ENCODE measurements at regions not wholly inside any gene's neighbourhood (a gene's known extent, or its start where the extent isn't known, plus 50 kb on each side); places are given as distances from the start of the nearest gene placed in this dataset.

- intact Hi-C loops (cut with DNase I) = no loop called here
- Histone ChIP-seq H3K9me3 (peaks cover 0 to 27% (median 0%) of the 10 kb centered on the region in 11 donors), H3K4me1 (no peaks in the 10 kb centered on the region), H3K27ac (no peak overlapping the region), H3K27me3 (no peaks in the 10 kb centered on the region), H3K4me3 (no peak overlapping the region), H3K36me3 (no peaks in the 10 kb centered on the region)
- WGBS, 2 donors = 88 to 93% methylated on average over 3 of the region's 3 CpGs
- TF ChIP-seq CTCF (IDR thresholded peaks at IDR 0.05) = no peak
- ATAC-seq (no peak), DNase-seq (no peak)
Observed at GRCh38 chr4:32503241-32503640, 1783.1 kb downstream of the PCDH7 start.

GRCh38 chr4:32506067-32506466 lies 1785.9 kb downstream of the PCDH7 start:
- Histone ChIP-seq H3K27me3 (no peaks in the 10 kb centered on the region), H3K9me3 (peaks cover 0 to 22% (median 0%) of the 10 kb centered on the region in 11 donors), H3K27ac (no peak overlapping the region), H3K4me1 (no peaks in the 10 kb centered on the region), H3K36me3 (no peaks in the 10 kb centered on the region), H3K4me3 (no peak overlapping the region)
- WGBS, 2 donors = 78 to 83% methylated on average over 2 of the region's 2 CpGs
- TF ChIP-seq CTCF (IDR thresholded peaks at IDR 0.05) = no peak
- intact Hi-C loops (cut with DNase I) = no loop called here
- DNase-seq (no peak), ATAC-seq (no peak)

GRCh38 chr4:32519060-32519459 lies 1798.9 kb downstream of the PCDH7 start:
- intact Hi-C loops (cut with DNase I) = no loop called here
- Histone ChIP-seq H3K9me3 (peaks cover 0 to 12% (median 0%) of the 10 kb centered on the region in 11 donors), H3K36me3 (no peaks in the 10 kb centered on the region), H3K27ac (no peak overlapping the region), H3K4me3 (no peak overlapping the region), H3K4me1 (no peaks in the 10 kb centered on the region), H3K27me3 (no peaks in the 10 kb centered on the region)
- TF ChIP-seq CTCF (IDR thresholded peaks at IDR 0.05) = no peak
- peak in 1 of 8 donors; percentile 41 for ATAC-seq
- 56 to 65% methylated on average over 6 of the region's 6 CpGs for WGBS, 2 donors
- DNase-seq = no peak

GRCh38 chr4:32525420-32525819 lies 1805.3 kb downstream of the PCDH7 start:
- Histone ChIP-seq H3K36me3 (no peaks in the 10 kb centered on the region), H3K27me3 (no peaks in the 10 kb centered on the region), H3K4me1 (no peaks in the 10 kb centered on the region), H3K27ac (no peak overlapping the region), H3K4me3 (no peak overlapping the region), H3K9me3 (peaks cover 0 to 14% (median 7%) of the 10 kb centered on the region in 11 donors)
- DNase-seq (no peak), ATAC-seq (no peak)
- intact Hi-C loops (cut with DNase I) = no loop called here
- TF ChIP-seq CTCF (IDR thresholded peaks at IDR 0.05) = no peak

- intact Hi-C loops (cut with DNase I) = no loop called here
- Histone ChIP-seq H3K9me3 (no peaks in the 10 kb centered on the region), H3K4me1 (no peaks in the 10 kb centered on the region), H3K27me3 (no peaks in the 10 kb centered on the region), H3K36me3 (no peaks in the 10 kb centered on the region), H3K4me3 (no peak overlapping the region), H3K27ac (no peak overlapping the region)
- TF ChIP-seq CTCF (IDR thresholded peaks at IDR 0.05) = no peak
- ATAC-seq (no peak), DNase-seq (no peak)
- WGBS, 2 donors = 76 to 77% methylated on average over 3 of the region's 3 CpGs
Observed at GRCh38 chr4:32544846-32545245, 1824.7 kb downstream of the PCDH7 start.
